Esophagus muscularis mucosa (tissue), 4 donors: ENCODE measurements at regions not wholly inside any gene's neighbourhood (a gene's known extent, or its start where the extent isn't known, plus 50 kb on each side); places are given as distances from the start of the nearest gene placed in this dataset.

Experiments
- DNase-seq: peaks from one replicate; pipeline ENCODE4 v3.0.0-alpha.2; 2017; ENCODE audit errors: extremely low spot score
- H3K27ac ChIP-seq, 4 donors: fragments of 200-600 bp; sonication (generic); replicated peaks in 1 of 4; 1 replicate in 3 of 4; 2 replicates in 1 of 4; pipeline ENCODE4 v1.5.1; 2016 to 2019; ENCODE audit warnings: mild to moderate bottlenecking in 1 of 4
- H3K27me3 ChIP-seq, 4 donors: fragments of 200-600 bp; sonication (generic); one replicate each; pipeline versions ENCODE4 v1.5.1 to v1.6.0; 2016 to 2019
- H3K36me3 ChIP-seq, 4 donors: fragments of 200-600 bp; sonication (generic); one replicate each; pipeline ENCODE4 v1.5.1; 2016 to 2019
- H3K4me1 ChIP-seq, 4 donors: fragments of 200-600 bp; sonication (generic); one replicate each; pipeline ENCODE4 v1.5.1; 2016 to 2019
- H3K4me3 ChIP-seq, 4 donors: fragments of 200-600 bp; sonication (generic); 1 replicate in 2 of 4; 2 replicates in 2 of 4; pipeline ENCODE4 v1.5.1; 2016 to 2019; ENCODE audit warnings: mild to moderate bottlenecking in 4 of 4, moderate library complexity in 1 of 4
- H3K9me3 ChIP-seq, 4 donors: fragments of 200-600 bp; sonication (generic); 1 replicate in 3 of 4; 2 replicates in 1 of 4; pipeline ENCODE4 v1.5.1; 2016 to 2019
- CTCF ChIP-seq, 3 experiments: fragments of 200-600 bp in 2 of 3; fragments of 450-650 bp in 1 of 3; sonication (generic) in 2 of 3; IDR thresholded peaks; one replicate each; pipeline ENCODE4 v1.5.1; 2017 to 2019; ENCODE audit warnings: antibody characterized with exemption in 3 of 3, mild to moderate bottlenecking in 2 of 3, moderate library complexity in 1 of 3
- EP300 ChIP-seq: sonication (generic); formaldehyde crosslinking; IDR thresholded peaks from one replicate; pipeline ENCODE4 v1.6.1; 2017; ENCODE audit warnings: antibody characterized with exemption
- POLR2A ChIP-seq: fragments of 450-650 bp; IDR thresholded peaks from one replicate; pipeline ENCODE4 v1.6.1; 2017; ENCODE audit warnings: antibody characterized with exemption, moderate library complexity, mild to moderate bottlenecking, low read depth
- POLR2AphosphoS5 ChIP-seq, 2 donors: sonication (generic); formaldehyde crosslinking; IDR thresholded peaks; one replicate each; pipeline ENCODE4 v1.6.1; 2017; ENCODE audit warnings: antibody characterized with exemption in 2 of 2
- WGBS: methylation state at CpG from one replicate; pipeline ENCODE4 v1.1.5; 2018; 5-methylcytosine and 5-hydroxymethylcytosine counted together
- intact Hi-C: fragments of 100-400 bp; cut with DNase I; formaldehyde crosslinking; loops from one replicate; pipeline ENCODE4 v1.15.1; 2023

GRCh38 chr3:117136003-117136402 is 426.4 kb downstream of the TUSC7 start:
- no peaks in the 10 kb centered on the region for H3K9me3 ChIP-seq
- no peaks in the 10 kb centered on the region for H3K27me3 ChIP-seq
- no peaks in the 10 kb centered on the region for H3K4me1 ChIP-seq
- TF ChIP-seq POLR2AphosphoS5 (IDR thresholded peaks at IDR 0.05): no peak
- no peak for TF ChIP-seq POLR2A
- TF ChIP-seq EP300: no peak
- TF ChIP-seq CTCF (IDR thresholded peaks at IDR 0.05): no peak
- intact Hi-C loops: no loop called here
- H3K27ac ChIP-seq: no peak overlapping the region
- 82% methylated on average over 1 of the region's 1 CpG for WGBS
- no peak overlapping the region for H3K4me3 ChIP-seq
- DNase-seq: no peak
- H3K36me3 ChIP-seq: no peaks in the 10 kb centered on the region

- Histone ChIP-seq H3K9me3 (no peaks in the 10 kb centered on the region), H3K27ac (no peak overlapping the region), H3K4me1 (no peaks in the 10 kb centered on the region), H3K36me3 (no peaks in the 10 kb centered on the region), H3K4me3 (no peak overlapping the region), H3K27me3 (no peaks in the 10 kb centered on the region)
- TF ChIP-seq CTCF (IDR thresholded peaks at IDR 0.05) (no peak), POLR2AphosphoS5 (IDR thresholded peaks at IDR 0.05) (no peak), POLR2A (no peak), EP300 (no peak)
- intact Hi-C loops: no loop called here
- DNase-seq: no peak
- WGBS: 86% methylated on average over 1 of the region's 1 CpG
These were observed 427.5 kb downstream of the TUSC7 start for GRCh38 chr3:117137065-117137464.

- intact Hi-C loops: no loop called here
- DNase-seq: no peak
- Histone ChIP-seq H3K27ac (no peak overlapping the region), H3K27me3 (no peaks in the 10 kb centered on the region), H3K9me3 (no peaks in the 10 kb centered on the region), H3K4me1 (peaks cover 0 to 1% (median 0%) of the 10 kb centered on the region in 4 donors), H3K36me3 (no peaks in the 10 kb centered on the region), H3K4me3 (no peak overlapping the region)
- TF ChIP-seq CTCF (IDR thresholded peaks at IDR 0.05): no peak
- no peak for TF ChIP-seq POLR2AphosphoS5 (IDR thresholded peaks at IDR 0.05)
- TF ChIP-seq POLR2A: no peak
- no peak for TF ChIP-seq EP300
- WGBS: 89% methylated on average over 2 of the region's 2 CpGs
These were observed 430.1 kb downstream of the TUSC7 start for GRCh38 chr3:117139681-117140080.

- no peak for DNase-seq
- Histone ChIP-seq H3K4me3 (no peak overlapping the region), H3K27ac (no peak overlapping the region), H3K9me3 (no peaks in the 10 kb centered on the region), H3K36me3 (no peaks in the 10 kb centered on the region), H3K27me3 (no peaks in the 10 kb centered on the region), H3K4me1 (peaks cover 0 to 7% (median 0%) of the 10 kb centered on the region in 4 donors)
- intact Hi-C loops: no loop called here
- no peak for TF ChIP-seq POLR2AphosphoS5 (IDR thresholded peaks at IDR 0.05)
- no peak for TF ChIP-seq CTCF (IDR thresholded peaks at IDR 0.05)
- TF ChIP-seq POLR2A: no peak
- no peak for TF ChIP-seq EP300
These were observed 432.2 kb downstream of the TUSC7 start for GRCh38 chr3:117141812-117142211.

GRCh38 chr3:117144853-117145252 is 435.3 kb downstream of the TUSC7 start:
- intact Hi-C loops: no loop called here

More at GRCh38 chr3:117144853-117145252, 435.3 kb downstream of the TUSC7 start:
- no peaks in the 10 kb centered on the region for H3K27me3 ChIP-seq
- no peak for DNase-seq
- H3K9me3 ChIP-seq: no peaks in the 10 kb centered on the region
- 30% methylated on average over 5 of the region's 5 CpGs for WGBS
- H3K27ac ChIP-seq: no peak overlapping the region
- peaks cover 0 to 7% (median 0%) of the 10 kb centered on the region in 4 donors for H3K4me1 ChIP-seq
- H3K4me3 ChIP-seq: no peak overlapping the region
- H3K36me3 ChIP-seq: no peaks in the 10 kb centered on the region
- TF ChIP-seq POLR2A (no peak), CTCF (IDR thresholded peaks at IDR 0.05) (no peak), EP300 (no peak), POLR2AphosphoS5 (IDR thresholded peaks at IDR 0.05) (no peak)
